Keratinocyte (primary cell): ENCODE measurements at regions not wholly inside any gene's neighbourhood (a gene's known extent, or its start where the extent isn't known, plus 50 kb on each side); places are given as distances from the start of the nearest gene placed in this dataset.

Experiments
- DNase-seq: peaks from one replicate; pipeline ENCODE4 v3.0.0-alpha.2; 2011; ENCODE audit warnings: low read depth, missing footprints, low spot score
- FAIRE-seq: peaks from 2 replicates; lab custom pipeline; 2011; peaks lifted over from hg19 to GRCh38; lab: Jason Lieb, UNC
- H2AFZ ChIP-seq: 2 replicates; pipeline ENCODE4 v1.6.0; 2012; ENCODE audit warnings: low read length, control low read depth, inconsistent platforms; ENCODE audit not compliant: control insufficient read depth
- H3K27ac ChIP-seq: 2 replicates; pipeline ENCODE4 v1.5.1; 2011; ENCODE audit warnings: low read length; ENCODE audit not compliant: control insufficient read depth, insufficient read depth
- H3K27me3 ChIP-seq: 3 replicates; pipeline ENCODE4 v1.6.0; 2011; ENCODE audit warnings: low read length; ENCODE audit not compliant: control insufficient read depth, insufficient read depth; ENCODE audit errors: extremely low read depth
- H3K36me3 ChIP-seq, 2 experiments: 2 replicates in 1 of 2; 3 replicates in 1 of 2; pipeline ENCODE4 v1.5.1; 2011; ENCODE audit warnings: low read length in 2 of 2, mild to moderate bottlenecking in 1 of 2; ENCODE audit not compliant: control insufficient read depth in 2 of 2, insufficient read depth in 2 of 2; ENCODE audit errors: extremely low read depth in 1 of 2
- H3K4me1 ChIP-seq: 3 replicates; pipeline ENCODE4 v1.5.1; 2011; ENCODE audit warnings: low read length; ENCODE audit not compliant: control insufficient read depth, insufficient read depth; ENCODE audit errors: extremely low read depth
- H3K4me2 ChIP-seq: 3 replicates; pipeline ENCODE4 v1.6.0; 2011; ENCODE audit warnings: low read depth, low read length; ENCODE audit not compliant: control insufficient read depth, insufficient read depth; ENCODE audit errors: extremely low read depth
- H3K4me3 ChIP-seq, 3 experiments: fragments of 200-600 bp in 1 of 3; sonication (generic) in 1 of 3; 2 replicates in 2 of 3; 3 replicates in 1 of 3; pipeline ENCODE4 v1.5.1; 2011 to 2016; ENCODE audit warnings: low read length in 3 of 3, mild to moderate bottlenecking in 3 of 3, control low read depth in 2 of 3, inconsistent platforms in 1 of 3, low read depth in 1 of 3, mixed read lengths in 1 of 3, mixed run types in 1 of 3, moderate library complexity in 1 of 3; ENCODE audit not compliant: control insufficient read depth in 2 of 3, insufficient read depth in 2 of 3; ENCODE audit errors: extremely low read depth in 1 of 3
- H3K79me2 ChIP-seq: 2 replicates; pipeline ENCODE4 v1.6.0; 2012; ENCODE audit warnings: low read length; ENCODE audit not compliant: control insufficient read depth, insufficient read depth
- H3K9ac ChIP-seq: 3 replicates; pipeline ENCODE4 v1.6.0; 2011; ENCODE audit warnings: low read length; ENCODE audit not compliant: control insufficient read depth, insufficient read depth; ENCODE audit errors: extremely low read depth
- H3K9me1 ChIP-seq: 3 replicates; pipeline ENCODE4 v1.6.0; 2011; ENCODE audit warnings: low read length; ENCODE audit not compliant: control insufficient read depth, insufficient read depth; ENCODE audit errors: extremely low read depth
- H3K9me3 ChIP-seq: 2 replicates; pipeline ENCODE4 v1.5.1; 2012; ENCODE audit warnings: low read depth, low read length; ENCODE audit not compliant: control insufficient read depth
- H4K20me1 ChIP-seq: 3 replicates; pipeline ENCODE4 v1.6.0; 2011; ENCODE audit warnings: low read length; ENCODE audit not compliant: control insufficient read depth, insufficient read depth; ENCODE audit errors: extremely low read depth
- EZH2 ChIP-seq: IDR thresholded peaks from one replicate; pipeline ENCODE4 v1.6.1; 2012; ENCODE audit warnings: inconsistent platforms, mild to moderate bottlenecking, low read length, moderate library complexity
- dilution Hi-C: fragments of 300-500 bp; cut with MboI; formaldehyde crosslinking; loops from one replicate; pipeline ENCODE4 v1.7.0; 2020; ENCODE audit warnings: low sequenced_read_pairs; ENCODE audit not compliant: extremely low pct_ligation_motif_present
- TF ChIP-seq, protein P1 (sequence below), 3 experiments: IDR thresholded peaks in 1 of 3; conservative IDR thresholded peaks in 1 of 3; optimal IDR thresholded peaks in 1 of 3; 2 replicates in 2 of 3; 3 replicates in 1 of 3; pipeline versions ENCODE3 to v1.5.1; 2011; ENCODE audit warnings: low read length in 3 of 3, mild to moderate bottlenecking in 3 of 3, moderate library complexity in 2 of 3, control low read depth in 1 of 3, inconsistent platforms in 1 of 3; ENCODE audit not compliant: insufficient read depth in 2 of 3; ENCODE audit errors: extremely low read depth in 1 of 3

DNA sequence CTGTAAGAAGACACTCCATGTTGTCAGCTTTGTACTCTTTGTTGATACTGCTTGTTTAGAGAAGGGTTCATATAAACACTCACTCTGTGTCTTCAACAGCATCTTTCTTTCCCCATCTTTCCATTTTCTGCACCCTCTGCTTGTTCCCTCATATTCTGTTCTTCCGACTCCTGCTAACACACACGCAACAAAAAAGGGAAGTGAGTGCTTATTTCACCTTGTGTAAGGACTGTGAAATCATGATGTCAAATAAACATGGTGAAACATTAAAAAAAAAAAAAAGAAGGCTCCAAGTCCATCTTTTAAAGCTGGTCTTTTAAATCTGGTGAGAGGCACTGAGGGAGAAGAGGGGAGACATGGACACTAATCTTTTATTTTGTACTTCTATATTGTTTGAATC is 145.4 kb downstream of the RPAP3 start:
- dilution Hi-C loops, result no loop called here
- Histone ChIP-seq H4K20me1 (no peaks in the 10 kb centered on the region), H3K27me3 (no peaks in the 10 kb centered on the region), H3K4me2 (no peak overlapping the region), H3K9me3 (no peaks in the 10 kb centered on the region), H3K4me3 (no peak overlapping the region), H2AFZ (no peak overlapping the region), H3K9ac (no peak overlapping the region), H3K79me2 (no peaks in the 10 kb centered on the region), H3K36me3 (no peaks in the 10 kb centered on the region), H3K27ac (no peak overlapping the region), H3K9me1 (no peaks in the 10 kb centered on the region), H3K4me1 (peaks cover 8% of the 10 kb centered on the region)
- TF ChIP-seq EZH2, result no peak
- TF ChIP-seq, protein P1, sequence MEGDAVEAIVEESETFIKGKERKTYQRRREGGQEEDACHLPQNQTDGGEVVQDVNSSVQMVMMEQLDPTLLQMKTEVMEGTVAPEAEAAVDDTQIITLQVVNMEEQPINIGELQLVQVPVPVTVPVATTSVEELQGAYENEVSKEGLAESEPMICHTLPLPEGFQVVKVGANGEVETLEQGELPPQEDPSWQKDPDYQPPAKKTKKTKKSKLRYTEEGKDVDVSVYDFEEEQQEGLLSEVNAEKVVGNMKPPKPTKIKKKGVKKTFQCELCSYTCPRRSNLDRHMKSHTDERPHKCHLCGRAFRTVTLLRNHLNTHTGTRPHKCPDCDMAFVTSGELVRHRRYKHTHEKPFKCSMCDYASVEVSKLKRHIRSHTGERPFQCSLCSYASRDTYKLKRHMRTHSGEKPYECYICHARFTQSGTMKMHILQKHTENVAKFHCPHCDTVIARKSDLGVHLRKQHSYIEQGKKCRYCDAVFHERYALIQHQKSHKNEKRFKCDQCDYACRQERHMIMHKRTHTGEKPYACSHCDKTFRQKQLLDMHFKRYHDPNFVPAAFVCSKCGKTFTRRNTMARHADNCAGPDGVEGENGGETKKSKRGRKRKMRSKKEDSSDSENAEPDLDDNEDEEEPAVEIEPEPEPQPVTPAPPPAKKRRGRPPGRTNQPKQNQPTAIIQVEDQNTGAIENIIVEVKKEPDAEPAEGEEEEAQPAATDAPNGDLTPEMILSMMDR (optimal IDR thresholded peaks at IDR 0.05 in 1 of 3, IDR thresholded peaks at IDR 0.05 in 1 of 3, conservative IDR thresholded peaks at IDR 0.05 in 1 of 3; ENCODE audit: extremely low read depth in 1 of 3, insufficient read depth in 2 of 3, low read length in 3 of 3), result no peak
- DNase-seq (no peak), FAIRE-seq (no peak)

DNA sequence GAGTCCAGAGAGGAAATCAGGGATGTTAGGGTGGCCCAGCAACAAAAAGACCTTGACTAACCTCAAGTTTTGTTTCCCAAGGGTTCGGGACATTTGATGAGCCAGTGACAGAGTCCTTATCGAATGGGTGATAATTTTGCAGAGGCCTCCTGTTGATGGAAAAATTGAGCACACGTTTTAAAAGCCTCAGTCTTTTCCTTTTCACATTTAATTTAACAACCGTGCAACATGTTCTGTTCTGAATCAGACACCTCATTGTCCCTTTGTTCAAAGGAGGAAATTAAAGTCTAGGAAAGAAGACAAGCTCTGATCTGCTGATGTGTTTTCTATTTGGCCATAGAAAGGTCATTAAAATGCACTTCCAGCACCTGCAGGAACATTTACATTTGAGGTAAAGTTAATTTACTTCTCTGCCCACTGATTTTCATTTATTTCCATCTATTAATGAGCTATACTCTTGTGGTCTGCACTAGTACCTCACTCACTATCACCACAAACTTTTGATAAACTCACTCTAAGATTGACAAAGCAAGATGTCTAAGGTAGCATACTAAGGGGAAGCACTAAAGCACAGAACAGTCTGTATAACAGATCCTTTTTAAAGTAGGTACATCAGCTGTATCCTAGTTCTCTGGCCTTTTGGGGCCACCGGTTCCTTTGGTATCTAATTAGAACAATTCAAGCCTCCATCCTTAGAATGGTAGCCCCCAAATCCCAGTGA is 147.0 kb downstream of the RPAP3 start:
- Histone ChIP-seq H3K36me3 (no peaks in the 10 kb centered on the region), H3K9me3 (no peaks in the 10 kb centered on the region), H3K79me2 (no peaks in the 10 kb centered on the region), H3K4me3 (no peak overlapping the region), H3K27me3 (no peaks in the 10 kb centered on the region), H3K4me1 (peaks cover 8% of the 10 kb centered on the region), H3K9ac (no peak overlapping the region), H3K27ac (no peak overlapping the region), H3K4me2 (no peak overlapping the region), H3K9me1 (no peaks in the 10 kb centered on the region), H4K20me1 (no peaks in the 10 kb centered on the region), H2AFZ (no peak overlapping the region)
- TF ChIP-seq, protein P1 (optimal IDR thresholded peaks at IDR 0.05 in 1 of 3, IDR thresholded peaks at IDR 0.05 in 1 of 3, conservative IDR thresholded peaks at IDR 0.05 in 1 of 3; ENCODE audit: extremely low read depth in 1 of 3, insufficient read depth in 2 of 3, low read length in 3 of 3), result no peak
- TF ChIP-seq EZH2, result no peak
- no peak for FAIRE-seq
- DNase-seq, result no peak
- dilution Hi-C loops, result no loop called here
